ENCODE measurements at regions not wholly inside any gene's neighbourhood (a gene's known extent, or its start where the extent isn't known, plus 50 kb on each side); places are given as distances from the start of the nearest gene placed in this dataset.

DNA sequence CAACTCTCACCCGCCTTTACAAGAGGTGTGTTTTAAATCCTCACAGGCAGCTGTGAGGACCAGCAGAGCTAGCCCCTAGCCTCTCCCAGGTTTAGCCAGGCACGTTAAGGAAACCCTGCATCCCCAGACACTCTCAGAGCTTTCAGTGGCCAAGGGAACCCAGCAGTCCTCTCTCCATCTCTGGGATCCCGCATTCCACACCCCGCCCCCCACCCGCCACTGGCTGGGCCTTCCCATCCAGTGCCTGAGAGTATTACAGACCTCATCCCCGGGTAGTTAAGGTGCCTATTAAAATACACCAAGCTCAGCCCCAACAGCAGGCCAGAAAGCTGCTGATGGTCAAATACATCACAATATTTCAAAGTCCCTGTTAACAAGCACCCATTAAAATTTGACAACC, 256.2 kb downstream of the BCOR start:
- no peak overlapping the region for H3K27ac ChIP-seq
- TF ChIP-seq, protein P1, sequence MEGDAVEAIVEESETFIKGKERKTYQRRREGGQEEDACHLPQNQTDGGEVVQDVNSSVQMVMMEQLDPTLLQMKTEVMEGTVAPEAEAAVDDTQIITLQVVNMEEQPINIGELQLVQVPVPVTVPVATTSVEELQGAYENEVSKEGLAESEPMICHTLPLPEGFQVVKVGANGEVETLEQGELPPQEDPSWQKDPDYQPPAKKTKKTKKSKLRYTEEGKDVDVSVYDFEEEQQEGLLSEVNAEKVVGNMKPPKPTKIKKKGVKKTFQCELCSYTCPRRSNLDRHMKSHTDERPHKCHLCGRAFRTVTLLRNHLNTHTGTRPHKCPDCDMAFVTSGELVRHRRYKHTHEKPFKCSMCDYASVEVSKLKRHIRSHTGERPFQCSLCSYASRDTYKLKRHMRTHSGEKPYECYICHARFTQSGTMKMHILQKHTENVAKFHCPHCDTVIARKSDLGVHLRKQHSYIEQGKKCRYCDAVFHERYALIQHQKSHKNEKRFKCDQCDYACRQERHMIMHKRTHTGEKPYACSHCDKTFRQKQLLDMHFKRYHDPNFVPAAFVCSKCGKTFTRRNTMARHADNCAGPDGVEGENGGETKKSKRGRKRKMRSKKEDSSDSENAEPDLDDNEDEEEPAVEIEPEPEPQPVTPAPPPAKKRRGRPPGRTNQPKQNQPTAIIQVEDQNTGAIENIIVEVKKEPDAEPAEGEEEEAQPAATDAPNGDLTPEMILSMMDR (conservative IDR thresholded peaks at IDR 0.05): no peak

DNA sequence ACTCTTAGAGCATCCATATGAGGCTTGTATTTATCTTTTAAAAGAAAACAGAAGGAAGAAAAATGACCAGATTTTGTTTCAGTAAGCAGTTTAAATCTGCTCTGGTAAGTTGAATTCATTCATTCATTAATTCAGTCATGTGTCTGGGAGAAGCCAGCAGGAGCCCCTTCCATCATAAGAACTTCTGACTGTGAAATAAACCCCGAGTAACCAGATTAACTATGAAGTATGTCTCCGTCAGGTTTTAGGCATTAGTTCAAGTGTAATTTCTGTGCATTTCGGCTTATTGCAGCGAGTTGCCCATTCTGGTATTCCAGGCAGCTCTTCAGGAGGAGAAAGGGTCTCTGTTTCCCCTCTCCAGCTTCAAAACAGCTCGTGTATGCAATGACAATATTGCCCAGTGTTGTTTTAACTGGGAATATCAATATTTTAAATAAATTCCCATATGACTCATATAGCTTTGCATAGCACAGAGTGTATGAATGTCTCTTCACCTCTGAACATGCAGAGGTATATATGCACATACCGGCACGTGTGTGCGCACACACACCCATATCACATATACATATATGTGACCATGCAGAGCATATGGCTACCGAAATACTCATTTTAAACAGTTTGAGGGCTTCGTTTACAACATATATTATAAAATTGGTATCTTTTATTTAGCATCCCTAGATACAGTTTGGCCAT, 255.3 kb downstream of the BCOR start:
- TF ChIP-seq, protein P1 (conservative IDR thresholded peaks at IDR 0.05): no peak
- H3K27ac ChIP-seq: no peak overlapping the region

DNA sequence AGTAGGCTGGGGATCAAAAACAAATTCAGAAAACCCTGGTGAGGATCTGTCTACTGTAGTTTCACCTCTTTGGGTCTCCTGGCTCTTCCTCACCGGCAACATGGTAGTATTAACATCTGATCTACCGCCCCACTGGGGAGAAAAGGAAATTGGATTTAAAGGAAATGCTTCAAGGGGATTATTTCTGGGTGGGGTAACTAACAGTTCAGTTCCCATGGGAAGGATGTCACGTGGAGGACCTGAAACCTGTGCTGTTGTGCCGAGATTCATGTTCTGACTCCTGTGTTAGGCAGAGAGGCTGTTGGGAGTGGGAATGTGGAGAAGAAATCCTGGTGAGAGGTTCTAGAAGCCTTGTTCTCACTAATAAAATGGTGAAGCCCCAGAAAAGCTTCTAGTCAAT, 254.4 kb downstream of the BCOR start:
- TF ChIP-seq, protein P1 (conservative IDR thresholded peaks at IDR 0.05): no peak
- no peak overlapping the region for H3K27ac ChIP-seq

DNA sequence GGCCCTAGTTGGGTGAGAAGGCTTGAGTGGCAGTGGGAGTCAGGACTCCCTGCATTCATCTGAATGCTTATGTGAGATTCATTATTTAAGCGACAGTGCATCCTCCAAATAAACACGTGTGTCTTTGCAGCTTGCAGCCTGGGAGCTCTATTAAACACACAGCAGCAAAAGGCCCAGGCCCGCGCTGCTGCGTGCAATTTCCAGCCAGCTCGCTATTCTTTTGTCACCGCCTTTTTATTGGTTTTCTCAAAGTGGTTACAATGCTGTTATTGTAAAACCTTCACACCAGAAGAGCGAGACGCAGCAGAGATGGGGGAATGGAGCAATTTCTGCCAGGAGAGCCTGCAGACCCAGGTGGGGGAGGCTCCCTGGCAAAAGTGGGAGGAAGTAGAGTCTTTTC, 252.5 kb downstream of the BCOR start:
- TF ChIP-seq, protein P1 (conservative IDR thresholded peaks at IDR 0.05): no peak
- no peak overlapping the region for H3K27ac ChIP-seq

DNA sequence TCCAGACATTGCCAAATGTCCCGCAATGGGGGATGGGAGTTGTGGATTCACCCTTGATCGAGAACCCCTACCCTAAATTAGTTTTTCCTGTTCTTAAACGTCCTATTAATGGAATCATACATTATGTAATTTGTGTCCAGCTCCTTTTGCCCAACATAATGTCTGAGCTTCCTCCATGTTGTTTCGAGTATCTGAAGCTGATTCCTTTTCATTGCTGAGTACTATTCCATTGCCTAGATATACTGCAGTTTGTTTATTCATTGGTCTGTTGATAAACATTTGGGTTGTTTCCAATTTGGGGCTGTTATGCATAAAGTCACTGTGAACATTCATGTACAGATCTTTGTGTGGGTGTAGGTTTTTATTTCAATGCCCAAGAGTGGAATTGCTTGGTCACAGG, 251.3 kb downstream of the BCOR start:
- no peak overlapping the region for H3K27ac ChIP-seq
- TF ChIP-seq, protein P1 (conservative IDR thresholded peaks at IDR 0.05): no peak

DNA sequence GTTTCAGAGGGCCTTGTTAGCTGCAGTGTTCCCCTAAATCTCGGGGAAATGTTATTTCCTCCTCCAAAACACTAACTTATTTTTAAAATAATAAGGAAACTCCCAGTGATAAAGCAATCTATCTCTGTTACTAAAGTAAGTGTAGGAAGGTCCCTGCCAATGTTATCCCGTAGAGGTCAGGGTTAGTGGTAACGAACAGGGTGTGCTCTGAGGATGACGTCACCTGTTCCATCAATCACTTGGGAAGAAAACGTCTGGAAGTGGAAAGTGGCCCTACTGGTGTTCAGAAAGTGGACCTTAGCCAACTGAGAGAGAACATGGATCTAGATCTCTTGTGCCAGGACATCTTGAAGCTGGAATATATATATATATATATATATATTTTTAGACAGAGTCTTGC, 249.5 kb downstream of the BCOR start:
- TF ChIP-seq, protein P1 (conservative IDR thresholded peaks at IDR 0.05): no peak
- no peak overlapping the region for H3K27ac ChIP-seq

DNA sequence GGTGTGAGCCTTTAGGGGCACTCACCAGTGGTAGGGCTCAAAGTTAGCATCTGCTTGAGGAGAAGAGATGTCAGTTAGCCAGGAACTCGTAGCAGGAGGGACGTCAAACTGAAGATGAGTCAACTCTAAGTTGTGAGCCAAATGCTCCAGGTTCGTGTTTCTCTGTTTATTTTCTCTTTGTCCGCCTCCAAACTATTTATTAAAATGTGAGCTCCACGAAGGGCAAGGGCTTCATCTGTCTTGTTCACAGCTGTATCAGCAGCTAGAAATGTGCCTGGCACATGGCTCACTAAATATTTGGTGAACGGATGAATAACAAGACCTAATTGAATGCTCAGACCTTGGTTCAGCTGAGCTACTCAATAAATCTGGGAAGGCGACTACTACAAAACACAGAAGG, 248.9 kb downstream of the BCOR start:
- no peak overlapping the region for H3K27ac ChIP-seq
- TF ChIP-seq, protein P1 (conservative IDR thresholded peaks at IDR 0.05): no peak

Data from VCaP (cell line).